GM18868 (cell line): ENCODE measurements at regions not wholly inside any gene's neighbourhood (a gene's known extent, or its start where the extent isn't known, plus 50 kb on each side); places are given as distances from the start of the nearest gene placed in this dataset.
"Not testable (repeated sequence)": the region's sequence is repeated elsewhere in the genome, so short reads cannot be mapped to it uniquely, and the experiment has no call there.

Experiments
- ATAC-seq: cut with Tn5 transposase; IDR thresholded peaks from one replicate; pipeline ENCODE4 v1.9.1; 2021; ENCODE audit warnings: mild to moderate bottlenecking, moderate library complexity; ENCODE audit not compliant: unreplicated experiment

DNA sequence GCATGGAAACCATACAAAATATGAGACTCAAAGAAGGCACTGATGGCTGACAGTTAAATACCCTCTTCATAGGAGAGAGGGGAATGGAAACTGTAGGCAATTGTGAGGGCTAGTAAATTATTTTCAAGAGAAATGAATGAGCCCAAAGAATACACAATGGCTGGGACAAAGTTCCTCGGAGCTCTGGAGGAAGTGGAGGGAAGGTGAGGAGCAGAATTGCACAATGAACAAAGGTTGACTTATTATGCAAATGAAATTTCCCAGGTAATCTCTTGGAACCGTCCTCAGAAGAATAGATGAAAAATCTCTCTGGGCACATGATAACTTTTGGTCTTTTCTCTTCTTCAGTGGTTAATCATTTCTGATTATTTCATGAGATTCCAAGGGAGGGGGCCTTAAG, 202.6 kb upstream of the VCX start:
- ATAC-seq = no peak

DNA sequence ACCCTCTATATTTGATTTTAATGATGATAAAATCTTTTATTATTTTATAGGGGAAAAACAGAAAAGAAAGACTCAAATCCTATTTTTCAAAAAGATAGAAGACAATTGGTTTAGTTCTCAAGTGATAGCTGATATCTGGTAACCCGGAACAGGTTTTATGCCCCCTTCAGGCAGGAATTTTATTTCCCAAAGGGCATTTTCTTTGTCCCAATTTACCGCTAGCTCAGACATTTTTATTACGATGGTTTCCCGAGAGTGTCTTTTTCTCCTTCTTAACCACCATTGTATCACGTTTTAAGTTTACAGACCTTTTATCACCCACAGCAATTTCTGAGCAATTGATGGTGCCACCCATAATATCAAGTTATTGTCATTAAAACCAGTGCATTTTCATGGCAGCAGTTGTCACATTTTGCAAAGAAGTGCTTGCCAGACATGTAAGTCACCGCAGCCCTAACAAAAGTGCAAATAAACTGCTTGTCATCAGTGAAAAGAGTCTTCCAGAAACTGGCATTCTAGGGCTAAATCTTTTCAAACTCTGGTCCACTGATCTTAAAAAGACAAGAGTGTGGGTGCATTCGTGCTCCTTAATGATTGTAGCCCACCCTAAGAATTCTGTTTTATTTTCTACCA, 204.8 kb upstream of the VCX start:
- ATAC-seq = no peak

DNA sequence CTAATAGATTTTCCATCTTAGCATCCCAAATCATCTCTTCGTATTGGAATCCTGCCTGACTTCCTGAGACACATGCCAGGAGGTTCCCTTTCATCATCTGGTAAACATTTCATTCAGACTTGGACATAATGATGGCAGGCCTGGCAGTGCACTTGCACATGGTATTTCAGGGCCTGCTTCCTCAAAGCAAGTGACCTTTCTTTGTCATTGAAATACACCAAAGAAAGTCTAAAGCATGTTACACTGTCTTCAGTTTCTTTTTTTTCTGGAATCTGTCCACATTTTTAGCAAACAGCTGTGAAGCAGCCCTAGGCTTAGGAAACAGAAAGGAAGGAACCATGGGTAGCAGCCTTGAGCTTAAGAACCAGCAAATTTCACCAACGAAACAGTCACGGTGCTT, 205.9 kb upstream of the VCX start:
- ATAC-seq = no peak

DNA sequence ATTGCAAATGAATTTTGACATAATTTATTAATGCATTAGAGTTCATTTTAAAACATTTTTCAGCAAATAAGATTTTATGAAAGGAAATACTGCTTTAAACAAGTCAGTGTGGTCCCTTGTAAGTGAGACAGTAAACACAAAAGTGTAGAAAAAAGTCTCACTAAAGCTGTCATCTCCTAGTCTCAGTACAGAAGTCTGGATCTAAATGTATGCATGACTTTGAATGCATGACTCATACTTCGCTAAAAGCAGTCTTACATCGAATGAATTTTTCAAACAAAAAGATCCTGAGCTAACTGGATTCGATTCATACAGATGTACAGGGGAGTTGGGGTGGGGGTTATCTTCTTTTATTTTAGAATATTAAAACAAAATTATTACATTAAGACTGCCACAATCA, 207.4 kb upstream of the VCX start:
- ATAC-seq = no peak

DNA sequence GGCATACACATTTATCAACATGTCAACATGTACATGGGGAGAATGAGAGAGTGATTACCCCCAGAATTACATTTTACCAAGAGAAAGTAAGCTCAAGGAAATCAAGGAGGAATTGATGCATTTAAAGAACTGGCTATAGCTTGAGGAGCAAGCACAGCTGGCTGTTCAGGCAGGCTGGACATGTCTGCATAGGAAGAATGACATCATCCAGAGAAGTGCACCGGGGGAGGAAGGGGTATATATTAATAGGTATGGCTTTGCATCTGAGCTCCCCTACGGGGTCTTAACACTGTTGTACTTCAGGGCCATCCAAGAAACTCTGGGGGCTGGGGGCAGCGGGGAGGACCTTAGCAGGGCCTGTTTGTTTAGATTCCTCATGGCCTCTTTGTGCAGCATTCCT, 222.4 kb upstream of the VCX start:
- ATAC-seq = no peak

DNA sequence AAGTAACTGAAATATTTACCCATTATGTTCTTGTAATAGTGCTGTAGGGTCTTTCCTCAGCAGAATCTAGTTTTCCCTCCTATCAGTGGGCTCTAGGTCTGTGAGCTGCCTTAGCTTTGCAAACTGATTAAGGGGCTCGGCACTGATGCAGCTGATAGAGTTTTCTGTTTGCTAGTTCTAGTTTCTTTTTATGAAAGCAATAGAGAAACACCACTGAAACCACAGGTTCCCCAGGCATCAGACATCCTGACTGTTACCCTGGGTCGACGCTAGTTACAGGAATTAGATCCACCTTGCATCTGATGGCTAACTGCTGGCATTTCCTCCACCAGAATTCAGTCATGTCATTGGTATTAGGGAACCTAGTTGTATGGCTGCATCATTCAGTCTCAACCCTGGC, 225.0 kb upstream of the VCX start:
- ATAC-seq = no peak

DNA sequence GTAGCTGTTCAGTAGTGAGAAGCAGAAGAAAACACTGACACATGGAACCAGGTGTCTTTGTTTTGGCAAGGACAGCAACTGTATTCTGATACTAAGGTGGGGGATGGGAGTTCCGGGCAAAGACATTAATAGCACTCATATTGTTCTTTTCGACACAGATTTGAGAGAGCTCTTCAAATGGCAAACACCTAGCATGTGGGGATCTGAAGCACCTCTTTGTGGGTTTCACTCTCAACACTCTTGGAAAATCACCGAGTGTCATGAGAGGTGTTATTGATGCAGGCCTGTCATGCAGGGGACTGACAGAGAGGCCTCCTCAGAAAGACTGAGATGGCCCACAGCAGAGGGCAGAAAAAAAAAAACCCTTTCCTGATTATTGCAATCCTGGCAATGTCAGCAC, 228.4 kb upstream of the VCX start:
- ATAC-seq = no peak

DNA sequence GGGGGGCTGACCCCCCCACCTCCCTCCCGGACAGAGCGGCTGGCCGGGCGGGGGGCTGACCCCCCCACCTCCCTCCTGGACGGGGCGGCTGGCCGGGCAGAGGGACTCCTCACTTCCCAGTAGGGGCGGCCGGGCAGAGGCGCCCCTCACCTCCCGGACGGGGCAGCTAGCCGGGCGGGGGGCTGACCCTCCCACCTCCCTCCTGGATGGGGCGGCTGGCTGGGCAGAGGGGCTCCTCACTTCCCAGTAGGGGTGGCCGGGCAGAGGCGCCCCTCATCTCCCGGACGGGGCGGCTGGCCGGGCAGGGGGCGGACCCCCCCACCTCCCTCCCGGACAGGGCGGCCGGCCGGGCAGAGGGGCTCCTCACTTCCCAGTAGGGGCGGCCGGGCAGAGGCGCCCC, 234.3 kb upstream of the VCX start:
- not testable (repeated sequence) for ATAC-seq

DNA sequence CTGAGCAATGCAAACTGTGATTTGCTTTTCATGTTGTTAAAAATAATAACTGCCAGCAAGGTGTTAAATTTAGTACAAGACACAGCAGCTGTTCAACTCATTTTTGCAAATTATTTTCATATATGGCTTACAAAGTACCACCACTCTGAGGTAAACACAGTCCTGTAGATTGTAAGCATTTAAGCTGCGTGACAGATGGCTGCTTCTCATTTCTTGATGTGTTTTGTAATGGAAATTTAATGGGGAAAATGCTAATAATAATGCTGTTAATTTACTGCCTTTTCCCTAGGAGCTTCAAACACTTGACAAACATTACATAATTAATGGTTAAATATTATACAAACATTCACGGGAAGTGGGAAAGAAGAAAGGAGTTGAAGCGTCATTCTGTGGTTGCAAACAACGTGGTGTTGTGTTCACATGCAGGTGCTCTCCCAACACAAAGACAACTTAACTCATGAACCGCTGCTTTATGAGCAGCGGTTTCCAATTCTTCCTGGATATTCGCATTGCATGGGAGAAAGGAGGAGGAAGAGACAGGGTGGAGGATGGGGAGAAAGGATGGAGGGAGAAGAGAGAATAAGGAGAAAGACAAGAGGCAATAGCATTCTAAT, 236.8 kb upstream of the VCX start:
- ATAC-seq = no peak

DNA sequence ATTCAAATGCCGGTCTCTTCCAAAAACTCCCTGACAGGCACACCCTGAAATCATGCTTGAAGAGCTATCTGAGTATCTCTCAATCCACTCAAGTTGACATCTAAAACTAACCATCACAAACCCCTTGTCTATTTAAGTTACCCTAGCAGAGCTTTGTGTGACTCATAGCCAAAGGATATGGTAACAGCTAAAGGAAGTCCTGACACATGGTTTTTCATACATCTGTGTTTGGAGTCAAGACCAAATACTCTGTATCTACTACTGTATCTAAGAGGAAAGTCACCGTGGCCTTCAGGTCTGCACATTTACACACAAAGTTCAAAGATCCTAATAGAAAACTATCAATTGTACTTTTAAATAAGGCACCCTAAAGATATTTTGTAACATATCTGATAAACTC, 239.6 kb upstream of the VCX start:
- no peak for ATAC-seq

DNA sequence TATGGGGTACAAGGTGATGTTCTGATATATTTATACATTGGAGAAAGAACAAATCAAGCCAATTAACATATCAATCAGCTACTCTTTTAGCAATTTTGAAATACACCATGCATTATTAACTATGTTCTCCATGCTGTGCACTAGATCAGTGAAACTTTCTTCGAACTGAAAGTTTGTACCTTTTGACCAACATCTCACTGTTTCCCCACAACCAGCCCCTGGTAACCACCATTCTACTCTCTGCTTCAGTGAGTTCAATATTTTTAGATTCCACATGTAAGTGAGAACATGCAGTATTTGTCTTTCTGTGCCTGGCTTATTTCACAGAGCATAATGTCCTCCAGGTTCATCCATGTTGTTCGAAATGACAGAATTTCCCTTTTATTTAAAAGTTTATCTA, 246.1 kb upstream of the VCX start:
- ATAC-seq = no peak

DNA sequence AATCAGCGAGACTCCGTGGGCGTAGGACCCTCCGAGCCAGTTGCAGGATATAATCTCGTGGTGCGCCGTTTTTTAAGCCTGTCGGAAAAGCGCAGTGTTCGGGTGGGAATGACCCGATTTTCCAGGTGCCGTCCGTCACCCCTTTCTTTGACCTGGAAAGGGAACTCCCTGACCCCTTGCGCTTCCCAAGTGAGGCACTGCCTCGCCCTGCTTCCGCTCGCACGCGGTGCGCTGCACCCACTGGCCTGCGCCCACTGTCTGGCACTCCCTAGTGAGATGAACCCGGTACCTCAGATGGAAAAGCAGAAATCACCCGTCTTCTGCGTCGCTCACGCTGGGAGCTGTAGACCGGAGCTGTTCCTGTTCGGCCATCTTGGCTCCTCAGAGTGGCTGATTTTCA, 249.6 kb upstream of the VCX start:
- ATAC-seq = not testable (repeated sequence)

DNA sequence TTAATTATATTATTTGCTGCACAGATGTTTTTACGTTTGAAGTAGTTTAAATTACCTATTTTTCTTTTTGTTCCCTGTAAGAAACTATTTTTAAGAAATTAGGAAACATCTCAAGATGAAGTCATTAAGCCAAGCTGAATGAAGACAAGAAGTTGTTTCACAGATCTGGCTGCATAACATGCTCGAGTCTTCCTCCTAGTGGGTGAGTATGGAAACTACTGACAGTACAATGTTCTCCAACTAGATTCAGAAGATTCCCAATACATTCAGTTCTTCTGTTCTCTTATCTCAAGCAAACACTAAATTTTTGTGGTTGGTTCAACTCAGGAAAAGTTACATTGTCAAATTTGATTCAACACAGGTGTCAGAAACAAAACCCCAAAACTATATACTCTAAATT, 256.8 kb upstream of the VCX start:
- ATAC-seq = no peak

DNA sequence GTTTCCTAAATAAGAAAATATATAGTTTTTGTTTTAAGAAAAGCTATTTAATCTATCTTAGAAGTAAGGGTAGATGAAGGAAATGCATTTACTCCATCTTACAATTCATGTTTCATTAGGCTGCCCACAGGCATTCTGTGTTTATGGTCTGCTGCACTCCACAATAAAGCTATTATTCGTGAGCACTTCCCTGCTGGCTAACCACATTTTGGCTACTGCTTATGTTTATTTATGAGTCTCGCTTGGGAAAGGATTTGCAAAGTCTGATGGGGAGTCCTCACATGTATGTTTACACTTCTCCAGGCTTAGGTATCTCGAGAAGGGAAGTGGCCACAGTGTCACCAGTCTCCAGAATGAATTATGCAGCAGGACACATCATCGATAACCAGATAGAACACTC, 260.8 kb upstream of the VCX start:
- ATAC-seq = no peak

DNA sequence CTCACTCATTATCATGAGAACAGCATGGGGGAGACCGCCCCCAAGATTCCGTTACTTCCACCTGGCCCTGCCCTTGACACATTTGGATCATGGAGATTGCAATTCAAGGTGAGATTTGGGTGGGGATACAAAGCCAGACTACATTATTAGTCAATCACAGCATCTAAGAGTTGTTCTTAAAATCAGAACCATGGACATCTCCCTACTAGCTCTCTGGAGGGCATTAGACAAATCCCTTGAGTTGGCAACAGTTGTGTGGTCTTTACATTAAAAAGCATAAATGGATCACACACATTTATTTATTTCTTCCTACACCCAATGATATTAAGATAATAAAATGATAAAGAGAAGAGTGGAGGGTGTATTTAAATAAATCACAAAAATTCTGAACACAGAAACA, 262.8 kb upstream of the VCX start:
- no peak for ATAC-seq

DNA sequence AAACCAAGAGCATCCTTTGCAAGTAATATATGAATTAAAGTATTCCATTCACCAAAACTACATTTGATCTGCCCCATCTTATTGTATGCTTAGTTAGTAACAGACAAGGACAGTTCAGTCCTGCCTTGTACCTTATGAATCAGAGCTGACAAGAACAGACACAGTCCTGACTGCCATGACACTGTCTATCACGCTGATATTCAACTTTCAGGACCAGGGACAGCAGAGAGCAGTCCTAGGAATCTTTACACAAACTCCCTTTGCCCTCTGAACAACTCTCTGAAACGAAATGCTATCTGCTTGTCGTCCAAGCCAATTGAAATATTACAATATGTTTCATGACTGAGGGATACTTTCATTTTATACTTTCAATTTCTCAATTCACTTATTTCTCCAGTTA, 268.6 kb upstream of the VCX start:
- ATAC-seq = no peak

DNA sequence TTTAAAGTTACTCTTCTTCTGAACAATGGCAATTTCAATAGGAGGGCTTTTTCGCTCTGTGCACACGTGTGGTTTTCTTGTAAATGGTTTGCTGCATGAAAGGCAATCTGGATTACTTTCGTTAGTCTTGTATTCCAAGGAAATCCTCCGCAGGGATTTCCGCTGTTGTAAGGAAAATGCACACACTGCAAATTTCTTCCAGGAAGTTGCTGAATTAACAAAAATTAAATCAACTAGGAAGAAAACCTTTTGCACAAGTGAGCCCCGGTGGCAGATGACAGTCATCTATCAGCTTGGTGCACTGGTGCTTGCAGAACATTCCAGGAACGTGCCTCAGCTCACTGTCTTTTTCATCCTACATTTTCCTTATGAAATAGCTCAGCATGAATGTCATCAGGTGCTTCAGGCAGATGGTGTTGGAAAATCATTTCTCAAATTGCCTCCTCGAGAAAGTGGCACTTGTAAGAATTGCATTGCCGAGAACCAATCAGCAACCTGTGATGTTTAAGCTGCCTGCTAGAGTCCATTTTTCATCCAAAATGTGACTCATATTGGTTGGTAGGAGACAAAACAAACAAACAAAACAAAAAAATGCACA, 272.4 kb upstream of the VCX start:
- no peak for ATAC-seq

DNA sequence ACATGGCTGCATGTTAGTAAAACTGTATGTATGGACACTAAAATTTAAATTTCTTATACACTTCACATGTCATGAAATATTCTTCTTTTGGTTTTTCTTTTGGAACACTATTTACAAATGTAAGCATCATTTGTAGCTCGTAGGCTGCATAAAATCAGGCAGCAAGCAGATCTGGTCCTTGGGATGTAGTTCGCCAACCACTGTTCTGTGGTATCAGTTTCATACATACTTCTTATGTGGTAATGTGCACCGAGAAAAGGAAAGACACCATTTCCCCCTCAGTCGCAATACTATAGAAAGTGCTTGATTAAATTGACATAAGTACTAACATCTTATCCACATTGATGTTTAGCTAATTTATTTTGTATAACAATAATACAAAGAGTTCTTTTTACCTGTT, 274.4 kb upstream of the VCX start:
- no peak for ATAC-seq

DNA sequence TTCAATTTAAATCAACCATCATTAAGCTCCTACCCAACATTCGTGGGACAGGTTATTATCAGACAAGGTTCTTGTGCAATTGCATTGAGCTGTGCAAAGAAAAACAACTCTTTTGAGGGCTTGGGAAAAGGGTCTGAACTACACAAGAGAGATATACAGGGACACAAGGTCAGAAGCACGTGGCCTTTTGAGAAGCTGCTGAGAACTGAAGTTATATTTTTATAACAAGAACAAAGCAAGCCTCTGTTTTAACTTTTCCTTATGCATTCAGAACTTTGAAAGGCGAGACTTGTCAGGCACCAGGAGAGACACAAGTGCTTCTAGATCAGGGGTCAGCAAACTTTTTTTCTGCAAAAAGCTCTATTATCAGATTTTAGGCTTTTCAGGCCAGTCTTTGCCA, 274.8 kb upstream of the VCX start:
- no peak for ATAC-seq

DNA sequence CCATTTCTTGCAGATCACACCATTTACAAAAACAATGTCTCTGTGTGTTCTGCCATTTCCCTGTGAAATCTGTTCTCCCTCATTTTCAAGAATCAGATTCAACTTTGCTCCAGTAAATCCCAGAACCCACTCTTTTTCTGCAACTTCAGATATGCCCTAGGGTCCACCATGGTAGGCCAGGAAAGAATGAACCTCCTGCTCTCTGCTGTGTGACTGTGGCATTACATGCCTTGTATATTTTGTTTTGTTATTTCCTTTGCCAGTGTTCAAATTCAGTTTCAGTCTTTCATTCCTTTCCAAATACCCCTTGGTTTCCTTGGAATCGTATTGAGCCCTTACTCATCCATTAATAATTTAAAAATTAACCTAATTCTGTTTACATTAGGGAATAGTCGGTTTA, 290.2 kb upstream of the VCX start:
- ATAC-seq = no peak

DNA sequence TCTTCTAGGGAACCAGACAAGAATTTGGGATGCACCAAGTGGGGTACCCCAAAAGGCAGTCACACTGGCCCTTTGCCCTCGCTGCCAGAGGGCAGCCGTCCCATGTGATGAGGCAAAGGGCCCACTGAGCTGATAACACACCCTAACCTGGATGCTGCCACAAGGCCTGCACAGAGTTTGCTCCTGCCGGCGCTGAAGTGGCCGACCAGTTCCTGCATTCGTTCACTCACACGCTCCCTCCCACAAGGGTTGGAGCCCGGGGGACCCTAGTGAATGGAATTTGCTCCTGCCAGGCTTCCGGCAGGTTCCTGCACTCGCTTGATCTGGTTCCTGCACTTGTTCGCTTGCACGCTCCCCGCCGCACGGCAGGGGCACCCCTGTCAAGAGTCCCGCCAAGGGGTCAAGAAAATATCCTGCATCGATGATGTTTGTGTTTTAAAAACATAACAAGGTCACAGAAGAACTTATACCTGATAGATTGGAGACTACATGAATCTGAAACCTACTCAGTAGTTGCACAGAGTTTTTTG, 296.4 kb upstream of the VCX start:
- ATAC-seq = no peak

DNA sequence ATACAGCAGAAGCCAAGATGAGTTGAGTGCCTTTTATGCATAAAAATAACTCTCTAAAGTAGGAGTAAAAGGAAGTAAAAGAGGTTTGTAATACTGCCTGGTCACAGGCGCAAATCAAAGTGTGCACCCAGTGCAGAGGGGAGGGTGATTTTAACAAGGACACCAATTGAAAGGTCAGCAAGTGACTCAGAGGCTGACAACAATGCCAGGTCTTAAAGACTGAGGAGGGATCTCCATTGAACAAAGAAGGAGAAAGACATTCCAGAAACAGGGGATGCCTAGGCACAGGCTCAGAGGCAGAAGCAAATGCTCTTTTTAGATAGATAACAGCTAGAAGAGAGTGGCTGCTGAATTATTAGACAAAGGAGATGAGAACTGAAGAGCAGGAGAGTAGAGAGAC, 297.4 kb upstream of the VCX start:
- ATAC-seq = no peak
